ENCODE measurements at regions not wholly inside any gene's neighbourhood (a gene's known extent, or its start where the extent isn't known, plus 50 kb on each side); places are given as distances from the start of the nearest gene placed in this dataset.
A peak's percentile ranks its signal among the peaks of the same experiment; 100 is the strongest.

- ATAC-seq (ENCODE audit: low read depth) (peak; percentile 54), DNase-seq (peak; percentile 26)
- H2BK5ac ChIP-seq (ENCODE audit: low read depth, low read length, poor library complexity, severe bottlenecking), result no peak overlapping the region
- H3K23ac ChIP-seq (ENCODE audit: low read depth, low read length), result no peak overlapping the region
- no peak overlapping the region for H3K9ac ChIP-seq (ENCODE audit: low read depth, low read length)
- peak overlapping the region; percentile 34; the same call in 1 of the 2 replicates for H3K4ac ChIP-seq (ENCODE audit: low read depth, low read length)
- peak overlapping the region; percentile 61 for H2AK9ac ChIP-seq (replicated peaks; ENCODE audit: low read depth, low read length, poor library complexity)
- no peak overlapping the region for H3K4me3 ChIP-seq (ENCODE audit: insufficient read depth, low read depth, low read length)
- H4K91ac ChIP-seq (ENCODE audit: insufficient read depth, low read depth, low read length), result peak overlapping the region; percentile 49; the same call in 1 of the 2 replicates
- H2AFZ ChIP-seq (replicated peaks; ENCODE audit: low read length, poor library complexity), result peak overlapping the region; percentile 84
- no peak overlapping the region for H3K27ac ChIP-seq (ENCODE audit: insufficient read depth, low read length)
- no peaks in the 10 kb centered on the region for H3K36me3 ChIP-seq (ENCODE audit: control insufficient read depth, insufficient read depth, low read length)
- no peak overlapping the region for H3K56ac ChIP-seq (ENCODE audit: extremely low read depth, insufficient read depth, low read length)
- POLR2A ChIA-PET (ENCODE audit: unreplicated experiment), result no interaction called here
- H3K4me2 ChIP-seq (ENCODE audit: low read depth, low read length), result no peak overlapping the region
- intact Hi-C loops (cut with micrococcal nuclease), result no loop called here
- peaks cover 3% of the 10 kb centered on the region; the same call in 1 of the 2 replicates for H3K9me1 ChIP-seq (ENCODE audit: insufficient read depth, low read length)
- in situ Hi-C loops (cut with MboI; ENCODE audit: low sequenced_read_pairs), result no loop called here
- BruUV-seq (replicated peaks), result no TSS peak
- no peaks in the 10 kb centered on the region for H3K4me1 ChIP-seq (ENCODE audit: control insufficient read depth, insufficient read depth, low read length)
- H3K79me1 ChIP-seq (ENCODE audit: low read depth in 1 of 2, low read length in 2 of 2), result no peaks in the 10 kb centered on the region
- H3K27me3 ChIP-seq (ENCODE audit: control insufficient read depth, insufficient read depth, low read length), result no peaks in the 10 kb centered on the region
- peak overlapping the region; percentile 82; the same call in 1 of the 2 replicates for H3K14ac ChIP-seq (replicated peaks; ENCODE audit: low read depth, low read length)
- H2BK20ac ChIP-seq (ENCODE audit: low read depth, low read length), result 0 out of 2 replicates have a peak overlapping the region, but pooled peaks have one; percentile 3
- H3K9me3 ChIP-seq (ENCODE audit: control insufficient read depth, insufficient read depth, low read length), result no peaks in the 10 kb centered on the region
- peak overlapping the region; percentile 17; the same call in 1 of the 2 replicates for H3K18ac ChIP-seq (ENCODE audit: low read depth, low read length)
- H4K20me1 ChIP-seq (ENCODE audit: insufficient read depth, low read length), result no peaks in the 10 kb centered on the region
- dilution Hi-C loops (cut with HindIII; ENCODE audit: low sequenced_read_pairs, unreplicated experiment), result no loop called here
- no peak overlapping the region for H2AK5ac ChIP-seq (ENCODE audit: low read depth, low read length)
- no peak overlapping the region for H2BK15ac ChIP-seq (ENCODE audit: low read depth, low read length)
- no peak for TF ChIP-seq BHLHE40 (IDR thresholded peaks at IDR 0.05; ENCODE audit: low read depth, low read length)
- no peak for TF ChIP-seq MAFK (IDR thresholded peaks at IDR 0.05; ENCODE audit: low read depth, low read length)
- TF ChIP-seq CTCF (conservative IDR thresholded peaks at IDR 0.05; ENCODE audit: low read depth, low read length), result no peak
- no peak for TF ChIP-seq NFE2L2 (IDR thresholded peaks at IDR 0.05; ENCODE audit: low read depth, low read length)
- no peak for TF ChIP-seq RCOR1 (IDR thresholded peaks at IDR 0.05; ENCODE audit: insufficient replicate concordance, low read length)
- no peak for TF ChIP-seq MAZ (IDR thresholded peaks at IDR 0.05; ENCODE audit: borderline replicate concordance, low read depth, low read length)
- CTCF ChIA-PET, result no interaction called here
- peak overlapping the region; percentile 14; the same call in 1 of the 2 replicates for H2BK120ac ChIP-seq (ENCODE audit: low read depth, low read length)
- no peak overlapping the region; a peak in 1 of 4 replicates for H4K8ac ChIP-seq (ENCODE audit: low read depth in 2 of 2, low read length in 2 of 2)
- H4K5ac ChIP-seq (ENCODE audit: low read depth, low read length), result peak overlapping the region; percentile 38; the same call in 1 of the 2 replicates
- WGBS, 2 experiments (ENCODE audit: extremely low coverage in 2 of 2, insufficient read length in 1 of 2), result no CpG with 5 or more reads among the region's 2 CpGs
Measured at GRCh38 chr6:22980446-22980845, 411.1 kb downstream of the HDGFL1 start.
